Activated CD4-positive, alpha-beta T cell treated with anti-CD3 and anti-CD28 coated beads for 4 hours (primary cell): ENCODE measurements at regions not wholly inside any gene's neighbourhood (a gene's known extent, or its start where the extent isn't known, plus 50 kb on each side); places are given as distances from the start of the nearest gene placed in this dataset.
A peak's percentile ranks its signal among the peaks of the same experiment; 100 is the strongest.
"Not testable (repeated sequence)": the region's sequence is repeated elsewhere in the genome, so short reads cannot be mapped to it uniquely, and the experiment has no call there.

Source experiments
- DNase-seq, 2 donors: peaks; one replicate each; pipeline ENCODE4 v3.0.0-alpha.2; 2020

DNA sequence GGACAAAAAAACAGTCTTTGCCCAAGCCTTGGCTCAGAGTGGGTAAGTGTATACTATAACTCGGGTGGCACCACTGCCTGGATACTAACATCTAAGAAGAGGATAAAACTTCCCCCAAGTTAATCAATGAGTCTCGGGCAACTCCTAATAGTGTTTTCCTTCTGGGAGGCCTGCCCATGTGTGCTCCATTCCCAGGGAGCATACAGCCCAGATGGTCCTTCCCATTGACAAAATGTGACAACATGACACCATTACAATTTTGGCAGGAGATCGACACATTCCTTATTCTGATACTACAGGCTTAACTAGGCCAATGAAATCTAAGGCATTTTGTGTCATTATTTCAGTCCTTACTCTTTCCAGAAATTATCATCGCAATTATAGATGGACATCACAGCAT, 52.7 kb upstream of the CRIM1 start:
- no peak for DNase-seq

DNA sequence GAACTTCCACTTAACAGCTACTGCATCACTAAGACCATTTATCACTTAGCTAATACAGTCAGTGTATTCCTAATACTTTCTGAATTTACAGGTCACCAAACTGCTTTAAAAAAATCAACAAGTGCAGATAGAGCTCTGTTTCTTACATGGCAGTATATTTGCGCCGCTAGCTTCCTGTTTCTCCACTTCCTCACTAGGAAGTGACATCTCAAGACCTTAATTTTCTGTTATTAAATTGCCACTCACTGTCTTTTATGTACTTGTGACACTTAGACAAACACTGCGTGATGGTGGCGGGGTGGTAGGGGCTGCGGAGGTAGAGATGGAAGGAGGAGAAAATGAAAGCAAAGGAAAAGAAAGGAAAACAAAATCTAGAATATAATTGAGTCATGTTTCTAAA, 53.7 kb upstream of the CRIM1 start:
- no peak for DNase-seq

DNA sequence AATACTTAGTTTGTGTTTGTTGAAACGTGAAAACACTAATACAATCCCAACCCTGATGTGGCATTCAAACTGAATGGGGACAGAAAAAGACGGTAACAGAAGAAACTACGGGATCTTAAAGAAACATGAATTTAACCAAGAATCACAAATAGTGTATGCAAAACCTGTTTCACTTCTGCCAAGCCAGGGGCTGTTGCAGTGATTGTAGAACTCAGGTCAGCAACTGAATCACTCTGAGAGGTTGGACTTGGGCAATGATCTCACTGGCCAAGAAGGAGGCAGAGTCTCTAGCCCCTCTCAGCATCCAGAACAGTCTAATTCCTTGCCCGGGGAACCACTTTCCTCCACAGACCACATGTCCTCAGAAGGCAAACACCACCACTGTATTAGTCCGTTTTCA, 54.9 kb upstream of the CRIM1 start:
- no peak for DNase-seq

DNA sequence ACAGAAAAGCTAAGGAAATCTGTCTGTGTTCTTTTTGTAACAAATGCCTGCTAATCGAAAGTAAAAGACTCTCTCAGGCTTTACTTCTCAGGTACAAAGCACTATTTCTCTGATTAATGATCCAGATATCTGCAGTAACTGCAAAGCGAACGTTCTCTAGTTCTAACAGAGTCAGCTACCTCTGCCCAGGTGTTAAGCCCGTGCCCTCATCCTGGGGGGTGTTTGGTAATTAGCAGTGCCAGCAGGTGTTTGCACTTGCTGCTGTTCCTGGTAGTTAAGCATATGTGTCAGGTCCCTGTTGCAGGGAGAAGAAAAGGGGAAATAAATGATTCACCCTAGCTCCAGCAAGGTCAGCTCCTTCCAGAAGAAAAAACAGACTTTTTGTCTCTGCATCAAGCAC, 58.8 kb upstream of the CRIM1 start:
- DNase-seq, result no peak

DNA sequence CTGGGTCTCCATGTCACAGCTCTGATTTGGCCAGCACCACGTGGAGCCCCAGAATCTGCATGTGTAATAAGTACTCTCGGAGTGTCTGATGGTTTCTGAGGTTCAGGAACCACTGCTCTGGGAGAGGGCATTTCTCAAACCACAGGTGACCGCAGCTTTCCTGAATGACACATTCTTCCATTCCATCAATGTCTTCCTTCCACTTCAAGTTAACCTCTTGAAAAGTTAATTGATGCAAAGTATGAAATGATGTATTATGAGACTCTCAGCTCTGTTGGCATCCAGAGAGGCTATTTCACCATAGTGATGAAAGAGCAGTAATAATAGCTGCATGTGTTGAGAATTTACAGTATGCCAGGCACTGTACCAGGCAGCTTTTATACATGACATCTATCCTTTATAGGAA, 61.3 kb upstream of the CRIM1 start:
- DNase-seq, result peak; percentile 1 to 3

DNA sequence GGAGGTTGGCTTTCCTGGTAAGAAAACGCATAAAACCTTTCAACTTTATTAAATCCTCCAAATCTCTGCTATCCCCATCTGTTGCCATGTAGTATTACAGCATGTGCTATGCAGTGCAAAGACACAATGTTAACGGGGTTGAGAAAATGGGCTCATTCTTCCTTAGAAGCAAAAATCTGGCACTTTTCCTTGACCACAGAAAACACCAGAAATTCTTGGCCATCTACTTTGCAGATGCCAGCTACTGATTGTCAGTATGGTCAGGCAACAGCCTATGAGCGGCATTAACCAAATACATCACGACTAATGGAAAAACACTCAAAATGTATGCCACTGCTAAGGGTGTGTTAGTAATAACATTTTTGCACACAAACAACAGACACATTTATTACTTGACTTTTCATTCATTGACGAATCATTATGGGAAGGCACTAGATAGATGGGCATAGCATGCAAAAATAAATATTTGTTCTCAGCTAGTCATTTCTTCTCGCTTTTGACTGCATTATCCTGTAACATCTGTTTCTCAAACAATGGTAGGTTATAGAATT, 65.2 kb upstream of the CRIM1 start:
- DNase-seq, result no peak

DNA sequence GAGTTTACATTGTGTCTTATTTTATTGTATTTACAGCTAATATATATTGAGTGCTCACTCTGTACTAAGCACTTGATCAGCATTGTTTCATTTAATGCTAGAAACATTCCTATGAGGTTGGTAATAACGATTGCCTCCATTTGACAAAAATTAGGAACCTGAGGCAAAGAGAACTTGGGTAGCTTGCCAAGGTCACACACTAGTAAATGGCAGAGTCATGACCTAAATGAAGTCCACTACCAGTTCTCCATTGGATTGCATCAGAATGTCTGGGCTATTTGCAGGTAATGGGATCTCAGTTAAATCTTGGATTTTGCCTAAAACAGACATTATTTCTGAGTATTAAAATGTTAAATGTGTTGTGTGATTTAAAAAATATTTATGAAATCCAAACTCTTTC, 65.8 kb upstream of the CRIM1 start:
- DNase-seq, result no peak

DNA sequence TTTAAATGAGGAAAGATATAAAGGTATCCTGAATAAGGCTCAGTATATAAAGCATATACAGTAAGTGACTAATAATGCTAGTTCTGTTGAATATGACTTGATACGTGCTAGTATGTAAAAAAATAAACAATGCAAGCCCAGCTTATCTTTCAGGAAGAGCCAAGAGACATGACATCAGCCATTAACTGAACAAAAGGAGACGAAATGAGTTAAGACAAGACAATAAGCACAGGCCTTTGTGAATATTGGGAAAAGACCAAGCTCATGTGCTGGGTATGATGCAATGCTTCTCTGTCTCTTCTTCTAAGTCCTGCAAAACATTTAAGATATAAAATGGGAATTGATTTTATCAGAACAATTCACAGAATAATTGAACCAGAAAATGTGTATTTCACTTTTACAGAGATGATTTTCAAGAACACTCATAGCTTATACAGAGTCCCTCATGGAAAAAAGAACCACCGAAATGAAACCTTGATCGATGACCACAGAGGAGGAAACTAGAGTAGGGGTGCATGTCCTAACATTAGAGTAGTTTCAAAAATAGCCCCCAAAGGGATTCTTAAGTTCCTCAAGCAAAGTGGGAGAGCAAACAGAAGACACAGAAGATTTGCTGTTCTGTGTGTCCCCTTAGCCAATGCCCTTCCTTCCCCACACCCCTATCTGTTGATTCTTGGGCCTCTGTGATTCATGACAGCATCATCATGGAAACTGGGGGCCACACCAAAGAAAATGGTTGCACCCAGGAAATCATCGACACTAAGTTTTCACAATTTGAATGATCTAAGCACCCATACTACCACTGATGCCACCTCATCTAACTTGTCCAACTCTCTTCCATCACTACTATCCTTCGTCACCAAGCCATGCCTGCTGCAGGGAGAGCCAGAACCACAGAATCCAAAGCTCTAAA, 68.0 kb upstream of the CRIM1 start:
- DNase-seq, result no peak

DNA sequence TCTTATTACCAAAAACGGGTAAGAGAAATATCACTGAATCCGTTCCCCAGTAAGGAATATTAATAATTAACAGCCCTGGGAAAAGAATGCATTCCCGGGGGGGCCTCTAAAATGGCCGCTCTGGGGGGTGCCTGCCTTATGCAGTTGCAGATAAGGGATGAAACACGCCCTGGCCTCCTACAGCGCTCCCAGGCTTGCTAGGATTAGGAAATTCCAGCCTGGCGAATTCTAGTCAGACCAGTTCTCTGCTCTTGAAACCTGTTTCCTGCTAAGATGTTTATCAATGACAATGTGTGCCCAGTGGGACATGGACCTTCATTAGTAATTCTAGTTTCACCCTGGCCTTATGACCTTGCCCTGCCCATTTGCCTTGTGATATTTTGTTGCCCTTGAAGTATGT, 76.1 kb upstream of the CRIM1 start:
- not testable (repeated sequence) for DNase-seq

DNA sequence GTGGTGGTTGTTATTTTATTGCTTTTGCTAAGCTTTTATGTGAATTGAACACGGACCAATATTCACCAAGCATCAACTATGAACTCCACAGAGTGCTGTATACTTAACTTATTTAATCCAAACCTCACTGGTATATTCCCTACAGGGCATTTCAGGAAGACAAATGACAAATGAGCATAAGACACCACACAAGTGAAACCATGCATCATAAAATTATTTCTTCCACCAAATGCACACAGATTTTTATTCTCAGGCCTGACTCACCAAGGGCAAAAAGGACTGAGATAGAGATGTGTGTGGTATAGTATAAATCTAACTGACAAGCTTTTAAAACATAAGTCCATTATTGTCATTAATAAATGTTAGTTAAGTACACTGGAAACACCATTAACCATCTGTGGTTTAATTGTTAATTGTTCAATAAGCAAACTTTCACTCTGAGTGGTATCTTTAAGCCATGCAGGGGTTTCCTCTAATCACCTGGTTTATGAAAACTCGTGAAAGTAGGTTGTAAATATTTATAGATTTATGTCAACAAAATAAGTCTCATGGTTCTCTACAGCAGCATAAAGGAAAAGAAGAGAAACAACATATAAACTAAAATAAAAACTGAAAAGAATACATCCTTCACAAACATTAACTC, 77.6 kb upstream of the CRIM1 start:
- no peak for DNase-seq

DNA sequence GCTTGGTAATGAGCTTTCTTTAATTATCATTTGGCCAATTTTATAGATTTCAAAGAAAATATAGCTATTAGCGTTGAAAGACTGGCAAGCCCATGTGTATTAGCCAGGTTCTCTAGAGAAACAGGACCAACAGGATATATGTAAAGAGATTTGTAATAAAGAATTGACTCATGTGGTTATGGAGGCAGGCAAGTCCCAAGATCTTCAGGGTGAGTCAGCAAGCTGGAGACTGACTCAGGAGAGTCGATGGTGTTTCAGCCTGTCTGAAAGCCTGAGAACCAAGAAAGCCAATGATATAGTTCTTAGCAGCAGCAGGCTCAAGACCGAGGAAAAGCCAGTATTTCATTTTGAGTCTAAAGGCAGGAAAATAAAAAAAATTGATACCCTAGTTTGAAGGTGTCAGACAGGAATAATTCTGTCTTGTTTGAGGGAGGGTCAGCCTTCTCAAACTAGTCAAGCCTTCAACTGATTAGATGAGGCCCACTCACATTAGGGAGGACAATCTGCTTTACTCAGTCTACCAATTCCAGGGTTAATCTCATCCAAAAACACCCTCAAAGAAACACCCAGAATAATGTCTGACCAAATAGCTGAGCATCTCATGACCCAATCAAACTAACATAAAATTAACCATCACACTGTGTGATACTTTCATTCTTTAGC, 78.3 kb upstream of the CRIM1 start:
- DNase-seq, result no peak

DNA sequence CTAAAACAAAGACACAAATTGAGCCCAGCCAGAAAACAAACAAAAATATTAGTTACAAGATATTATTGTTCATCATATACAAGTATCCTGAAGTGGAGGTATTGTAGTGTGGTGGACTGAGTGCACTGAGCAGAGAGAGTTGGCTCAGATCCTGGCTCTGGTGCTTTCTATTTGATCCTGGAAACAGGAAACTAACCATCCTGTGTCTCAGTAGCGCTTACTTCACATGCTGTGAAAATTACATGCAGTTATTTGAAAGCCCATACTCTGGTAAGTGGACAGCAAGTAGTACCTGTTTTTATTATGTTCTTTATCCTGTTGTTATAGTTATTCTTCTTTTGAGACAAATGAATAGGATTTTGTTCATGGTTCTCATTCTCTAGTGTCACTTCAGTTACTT, 84.3 kb upstream of the CRIM1 start:
- DNase-seq, result no peak

DNA sequence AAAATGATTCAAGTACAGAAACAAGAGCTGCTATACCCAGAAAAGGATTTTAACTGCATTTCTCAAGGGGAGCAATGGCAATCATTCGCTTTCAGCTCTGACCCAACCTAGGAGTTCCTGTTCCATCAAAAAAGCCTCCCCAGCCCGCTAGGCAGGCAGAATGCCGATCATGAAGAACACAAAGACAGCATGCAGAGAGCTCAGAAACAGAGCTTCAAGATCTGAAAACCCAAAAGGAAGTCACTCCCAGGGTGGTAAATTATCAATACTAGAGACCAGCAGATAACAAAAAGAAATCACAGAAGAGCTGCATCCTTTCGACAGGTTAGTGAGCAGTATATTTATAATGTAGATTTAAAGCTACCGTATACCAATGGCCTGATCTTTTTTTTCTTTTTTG, 84.8 kb upstream of the CRIM1 start:
- DNase-seq, result no peak

DNA sequence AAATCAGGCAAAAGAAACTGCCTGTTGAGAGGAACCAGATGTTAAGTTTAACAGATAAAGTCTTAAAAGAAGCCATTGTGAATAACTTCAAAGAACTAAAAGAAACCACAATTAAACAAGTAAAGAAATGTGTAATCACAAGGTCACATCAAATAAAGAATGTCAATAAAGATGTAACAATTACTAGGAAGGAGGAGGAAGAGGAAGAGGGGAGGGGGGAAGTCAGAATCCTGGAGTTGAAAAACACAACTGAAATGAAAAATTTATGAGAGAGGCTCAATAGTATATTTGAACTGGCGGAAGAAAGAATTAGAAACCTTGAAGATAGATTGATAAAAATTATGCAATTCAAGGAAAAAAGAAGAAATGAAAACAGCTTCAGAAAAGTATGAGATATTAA, 88.4 kb upstream of the CRIM1 start:
- DNase-seq, result no peak

DNA sequence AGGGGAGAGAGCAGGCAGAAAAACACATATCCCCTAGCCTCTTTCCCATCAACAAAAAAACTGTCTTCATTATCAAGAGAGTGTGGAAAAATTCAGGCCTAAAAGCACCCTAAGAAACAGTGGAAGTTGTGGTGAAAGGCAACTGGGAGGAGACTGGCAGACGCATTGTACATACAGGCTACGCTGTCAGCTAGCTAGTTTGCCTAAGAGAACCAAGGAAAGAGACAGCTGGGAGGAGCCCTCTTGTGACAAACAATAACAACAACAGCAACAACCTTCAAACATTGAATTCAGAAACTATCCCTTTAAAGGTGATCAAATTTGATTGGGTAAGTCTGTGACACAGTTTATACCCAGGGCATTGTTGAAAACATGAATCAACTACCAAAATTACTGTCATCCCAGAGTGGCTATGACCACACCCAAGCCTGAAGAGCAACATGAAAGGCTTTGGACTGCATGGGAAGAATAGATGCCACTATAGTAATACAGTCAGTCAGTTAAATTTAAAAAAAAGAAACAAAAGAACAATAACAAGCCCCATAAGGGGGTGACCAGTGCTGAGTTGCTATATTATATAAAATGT, 88.9 kb upstream of the CRIM1 start:
- DNase-seq, result no peak

DNA sequence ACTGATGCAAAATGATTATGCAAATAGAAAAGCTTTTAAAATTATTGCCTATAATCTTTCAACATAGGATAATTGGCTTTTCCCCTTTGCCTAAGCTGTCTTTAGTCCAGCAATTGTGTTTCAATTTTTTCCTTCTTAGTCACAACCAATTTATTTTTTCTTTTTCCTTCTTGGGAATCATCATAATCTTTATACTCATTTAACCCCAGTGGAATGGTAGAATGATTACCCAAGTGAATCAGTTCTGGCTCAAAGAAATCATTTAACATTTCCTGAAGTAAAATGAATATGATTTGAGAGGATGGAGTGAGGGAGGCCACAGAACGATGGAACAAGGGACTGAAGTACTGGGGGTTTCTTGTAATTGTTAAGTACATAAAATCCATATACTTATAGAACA, 93.0 kb upstream of the CRIM1 start:
- no peak for DNase-seq

DNA sequence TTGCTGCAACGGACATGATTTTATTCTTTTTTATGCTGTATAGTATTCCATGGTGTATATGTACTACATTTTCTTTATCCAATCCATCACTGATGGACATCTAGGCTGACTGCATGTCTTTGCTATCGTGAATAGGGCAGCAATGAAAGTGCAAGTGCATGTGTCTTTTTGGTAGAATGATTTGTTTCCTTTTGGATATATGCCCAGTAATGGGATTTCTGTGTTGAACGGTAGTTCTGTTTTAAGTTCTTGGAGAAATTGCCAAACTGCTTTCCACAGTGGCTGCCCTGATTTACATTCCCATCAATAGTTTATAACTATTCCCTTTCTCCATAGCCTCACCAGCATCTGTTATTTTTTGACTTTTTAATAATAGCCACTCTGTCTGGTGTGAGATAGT, 99.7 kb upstream of the CRIM1 start:
- no peak for DNase-seq

DNA sequence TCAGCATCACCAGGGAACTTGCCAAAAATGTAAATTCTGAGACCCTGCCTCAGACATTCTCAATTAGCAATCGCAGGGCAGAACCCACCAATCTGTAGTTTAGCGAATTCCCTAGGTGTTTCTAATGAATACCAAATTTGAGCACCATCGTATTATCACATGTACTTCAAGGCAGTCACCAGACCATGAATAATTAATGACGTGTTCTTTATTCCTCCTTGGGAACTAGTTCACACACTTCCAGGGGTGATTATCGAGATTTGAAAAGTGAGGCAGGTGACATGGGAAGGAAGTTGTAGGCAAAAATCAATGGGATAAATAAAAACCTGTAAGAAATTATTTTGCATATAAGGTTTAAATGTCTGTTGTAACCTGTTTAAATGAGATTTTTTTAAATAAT, 102.5 kb upstream of the CRIM1 start:
- DNase-seq, result no peak

DNA sequence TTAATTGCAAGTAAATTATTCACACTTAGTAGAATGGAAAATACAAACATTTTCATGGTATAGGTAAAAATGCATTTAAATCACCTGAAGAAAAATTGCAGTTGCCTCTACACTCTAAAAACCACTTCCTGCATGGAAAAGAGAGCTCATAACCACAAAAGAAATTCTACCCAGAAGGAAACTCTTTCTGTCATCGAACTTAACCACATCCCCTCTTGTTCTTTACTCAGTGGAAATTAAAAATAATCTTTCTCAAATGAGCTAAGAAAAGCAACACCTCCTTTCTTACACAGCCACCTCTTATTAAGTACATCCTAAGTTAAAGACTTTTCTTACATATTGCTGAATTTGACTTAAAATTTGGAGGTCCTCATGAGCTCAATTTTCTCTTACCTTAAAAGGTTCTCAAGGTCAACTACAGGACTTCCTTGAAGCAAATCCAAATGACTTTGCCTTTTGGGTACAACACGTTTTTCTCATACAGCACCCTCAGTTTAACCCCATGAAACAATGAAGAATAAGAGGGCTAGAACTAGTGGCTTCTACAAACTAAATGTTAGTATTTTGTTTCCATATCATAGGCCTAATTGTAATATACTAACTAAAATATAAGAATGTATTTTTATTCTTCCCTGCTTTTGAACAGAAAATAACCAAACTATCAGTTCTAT, 109.1 kb upstream of the CRIM1 start:
- DNase-seq, result no peak

DNA sequence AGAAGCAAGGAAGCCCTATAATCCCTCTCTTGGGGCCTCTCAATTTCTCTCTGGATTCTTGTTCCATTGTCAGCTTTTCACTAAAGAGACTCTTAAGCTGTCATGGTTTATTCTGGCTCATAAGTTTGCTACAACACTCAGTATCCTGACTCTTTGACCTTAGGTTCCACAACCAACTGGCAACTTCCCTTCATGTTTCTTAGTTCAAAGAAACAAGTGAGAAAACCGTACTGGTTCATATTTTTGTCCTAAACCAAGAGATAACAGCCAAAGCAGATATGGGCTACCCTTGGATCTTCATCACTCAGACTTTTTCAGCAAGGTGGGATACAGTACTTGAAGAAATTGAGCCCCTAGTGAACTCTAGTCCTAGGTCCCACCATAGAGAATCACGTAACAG, 109.9 kb upstream of the CRIM1 start:
- no peak for DNase-seq

DNA sequence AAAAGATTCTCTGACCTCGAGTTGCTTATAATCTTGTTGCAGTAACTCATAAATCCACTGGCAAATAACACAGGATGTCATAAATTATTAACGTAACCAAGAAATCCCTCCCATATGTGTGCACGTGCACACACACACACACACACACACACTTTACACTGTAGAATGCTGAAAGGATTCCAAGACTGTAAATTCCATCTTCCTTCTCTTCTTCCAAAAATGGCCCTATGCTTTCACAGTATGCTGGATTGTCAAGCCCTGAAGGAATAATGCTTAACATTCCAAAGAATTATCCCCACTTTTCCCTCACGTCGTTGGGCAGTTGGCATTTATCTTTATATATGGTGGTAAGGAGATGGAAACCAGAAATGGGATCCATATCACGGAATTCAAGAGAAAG, 117.5 kb upstream of the CRIM1 start:
- no peak for DNase-seq

DNA sequence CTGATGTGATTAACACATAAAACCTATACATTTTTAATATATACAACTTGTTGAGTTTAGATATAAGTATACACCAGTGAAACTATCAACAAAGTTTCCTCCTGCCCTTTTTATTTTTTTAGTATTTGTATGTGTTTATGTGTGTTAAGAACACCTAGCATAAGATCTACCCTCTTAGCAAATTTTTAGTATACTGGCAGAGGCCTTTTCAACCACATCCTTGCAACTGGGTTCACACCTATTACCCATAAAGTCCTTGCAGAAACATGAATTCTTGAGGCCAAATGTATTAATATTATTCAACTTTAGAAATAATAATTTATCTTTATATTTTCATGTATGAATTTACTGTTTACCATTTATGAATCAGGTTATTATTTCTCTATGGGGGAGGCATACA, 119.7 kb upstream of the CRIM1 start:
- DNase-seq, result no peak

DNA sequence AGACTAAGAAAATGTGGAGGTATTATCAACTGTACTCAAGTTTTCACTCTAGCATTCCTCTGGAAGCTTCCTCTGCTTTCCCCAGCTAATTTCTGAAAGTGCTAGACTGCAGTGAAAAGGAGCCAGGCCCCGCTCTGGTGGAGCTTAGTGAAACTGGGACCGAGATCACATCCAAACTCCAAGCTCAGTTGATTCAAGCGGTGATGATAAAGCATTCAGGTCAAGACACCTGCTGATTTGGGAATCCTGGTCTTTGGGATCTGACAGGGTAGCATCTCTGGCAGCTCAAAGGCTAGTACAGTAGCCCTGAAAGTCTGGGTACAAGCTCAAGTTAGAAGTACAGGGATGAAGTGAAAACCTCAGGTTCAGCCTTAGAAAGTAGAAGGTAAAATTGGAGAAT, 120.2 kb upstream of the CRIM1 start:
- DNase-seq, result no peak
